GM18498 (cell line): ENCODE measurements at regions not wholly inside any gene's neighbourhood (a gene's known extent, or its start where the extent isn't known, plus 50 kb on each side); places are given as distances from the start of the nearest gene placed in this dataset.
"Not testable (repeated sequence)": the region's sequence is repeated elsewhere in the genome, so short reads cannot be mapped to it uniquely, and the experiment has no call there.

ENCODE experiments used
- ATAC-seq: cut with Tn5 transposase; IDR thresholded peaks from one replicate; pipeline ENCODE4 v1.9.1; 2021; ENCODE audit warnings: mild to moderate bottlenecking, moderate library complexity; ENCODE audit not compliant: unreplicated experiment

- no peak for ATAC-seq
These were observed 1007.6 kb downstream of the DNAJB9 start for GRCh38 chr7:109577265-109577664.

GRCh38 chr7:109579901-109580300 is 1010.2 kb downstream of the DNAJB9 start:
- ATAC-seq: no peak

DNA sequence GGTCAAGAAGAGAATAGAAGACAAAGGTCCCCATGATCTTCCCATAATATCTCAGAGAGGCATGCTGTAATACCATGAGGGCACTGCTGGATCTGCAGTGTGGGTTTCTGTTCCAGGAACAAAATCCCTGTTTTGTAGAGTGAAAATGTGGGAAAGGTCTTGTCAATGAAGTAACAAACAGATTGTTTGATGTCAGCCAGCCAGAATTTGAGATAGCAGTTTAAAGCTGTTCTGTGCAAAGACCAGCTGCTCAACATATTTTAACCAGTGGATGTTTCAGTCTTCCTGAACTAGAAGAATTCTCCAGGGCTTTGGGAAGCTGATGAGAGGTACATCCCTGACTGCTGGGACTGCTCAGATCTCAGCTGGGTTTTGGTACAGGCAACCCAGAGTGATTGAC is 1012.5 kb downstream of the DNAJB9 start:
- ATAC-seq: no peak

GRCh38 chr7:109596948-109597347 is 1027.3 kb downstream of the DNAJB9 start:
- not testable (repeated sequence) for ATAC-seq

DNA sequence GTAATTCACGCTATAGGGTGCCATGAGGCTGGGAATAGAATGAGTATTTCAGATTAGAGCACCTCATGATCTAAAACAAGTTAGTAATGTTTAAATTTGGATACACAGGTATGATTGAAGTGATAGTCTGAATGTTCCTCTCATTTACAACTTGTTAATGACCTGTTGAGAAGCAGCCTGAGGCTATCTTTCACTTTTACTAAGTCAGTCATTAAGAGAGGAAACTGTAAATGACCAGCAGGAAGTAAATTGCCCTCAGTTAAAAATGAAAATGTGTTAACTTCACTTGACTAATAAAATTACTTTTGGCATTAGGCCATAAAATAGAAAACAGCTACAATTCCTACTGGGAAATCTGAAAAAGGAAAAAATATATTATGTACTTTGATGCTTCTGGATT is 1042.0 kb downstream of the DNAJB9 start:
- no peak for ATAC-seq

GRCh38 chr7:109616551-109617069 is 1046.9 kb downstream of the DNAJB9 start:
- ATAC-seq: no peak

GRCh38 chr7:109622320-109622719 is 1052.6 kb downstream of the DNAJB9 start:
- no peak for ATAC-seq

- ATAC-seq: not testable (repeated sequence)
These were observed 1063.2 kb downstream of the DNAJB9 start for GRCh38 chr7:109632890-109633289.

DNA sequence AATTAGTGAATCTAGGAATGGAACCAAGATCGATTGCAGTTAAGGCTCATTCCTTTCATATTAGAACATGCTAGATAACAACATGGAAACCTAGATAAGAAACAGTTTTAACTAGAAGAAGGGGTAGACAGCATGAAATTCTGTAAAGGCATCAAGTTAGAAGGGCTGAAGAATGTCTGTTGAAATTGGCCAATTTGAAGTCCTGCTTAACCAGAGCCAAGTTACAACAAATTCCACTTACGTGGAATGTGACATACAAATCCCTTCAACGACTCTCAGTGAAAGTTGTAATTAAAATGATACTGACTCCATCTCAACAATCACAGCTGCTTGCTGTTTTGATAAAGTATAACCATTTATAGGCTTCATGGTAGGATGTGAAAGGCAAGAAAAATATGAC is 1065.7 kb downstream of the DNAJB9 start:
- ATAC-seq: no peak

- no peak for ATAC-seq
These were observed 1067.8 kb downstream of the DNAJB9 start for GRCh38 chr7:109637428-109637990.

GRCh38 chr7:109638321-109638720 is 1068.6 kb downstream of the DNAJB9 start:
- no peak for ATAC-seq

DNA sequence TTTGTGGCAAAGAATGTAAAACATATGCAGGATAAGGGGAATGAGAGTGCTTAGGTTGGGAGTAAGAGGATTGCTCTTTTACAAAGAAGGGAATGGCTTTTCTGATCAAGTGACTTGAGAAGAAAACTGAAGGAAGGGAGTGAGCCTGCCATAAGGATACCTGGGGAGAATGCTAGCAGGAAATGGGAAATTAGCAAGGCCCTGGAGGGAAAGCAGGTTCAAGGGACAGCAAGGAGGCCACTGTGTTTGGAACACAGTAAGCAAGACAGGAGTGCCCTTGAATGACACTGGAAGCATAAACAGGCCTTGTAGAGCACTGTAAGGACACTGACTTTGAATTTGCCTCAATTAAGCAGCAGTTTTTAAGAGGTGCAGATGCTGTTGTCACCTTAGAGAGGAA is 1069.9 kb downstream of the DNAJB9 start:
- no peak for ATAC-seq

DNA sequence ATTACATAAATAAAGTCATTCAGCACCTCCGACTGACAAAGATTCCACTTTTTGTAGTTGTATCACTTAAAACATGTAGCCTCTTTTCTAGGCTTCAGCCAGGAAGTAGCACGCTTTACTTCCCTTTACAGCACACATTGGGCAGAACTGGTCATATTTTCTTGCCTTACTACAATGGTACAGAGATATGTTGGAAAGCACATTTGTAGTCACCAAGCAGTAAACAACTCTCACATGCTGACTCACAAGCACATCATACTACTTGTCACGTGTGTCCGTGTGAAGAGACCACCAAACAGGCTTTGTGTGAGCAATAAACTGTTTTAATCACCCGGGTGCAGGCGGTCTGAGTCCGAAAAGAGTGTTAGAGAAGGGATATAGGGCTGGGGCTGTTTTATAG is 1071.8 kb downstream of the DNAJB9 start:
- no peak for ATAC-seq

DNA sequence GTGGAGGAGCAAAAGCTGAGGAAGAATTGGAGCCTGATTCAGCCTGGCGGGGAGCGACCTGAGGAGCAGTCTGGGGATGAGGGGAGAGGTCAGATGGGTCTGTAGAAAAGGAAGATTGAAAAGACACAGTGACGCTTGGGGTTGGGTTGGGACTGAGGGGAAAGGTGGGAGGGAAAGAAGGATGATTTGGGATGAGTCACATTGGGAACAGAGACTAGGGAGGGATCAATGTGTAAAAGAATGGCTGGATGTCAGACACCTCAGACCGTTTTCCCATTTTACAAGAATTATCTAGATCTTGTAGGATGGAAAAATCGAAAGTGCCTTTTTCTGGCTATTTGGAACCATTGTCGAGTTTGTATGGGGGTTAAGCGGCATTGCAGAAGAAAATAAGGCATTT is 1076.5 kb downstream of the DNAJB9 start:
- no peak for ATAC-seq

GRCh38 chr7:109646594-109646993 is 1076.9 kb downstream of the DNAJB9 start:
- not testable (repeated sequence) for ATAC-seq

DNA sequence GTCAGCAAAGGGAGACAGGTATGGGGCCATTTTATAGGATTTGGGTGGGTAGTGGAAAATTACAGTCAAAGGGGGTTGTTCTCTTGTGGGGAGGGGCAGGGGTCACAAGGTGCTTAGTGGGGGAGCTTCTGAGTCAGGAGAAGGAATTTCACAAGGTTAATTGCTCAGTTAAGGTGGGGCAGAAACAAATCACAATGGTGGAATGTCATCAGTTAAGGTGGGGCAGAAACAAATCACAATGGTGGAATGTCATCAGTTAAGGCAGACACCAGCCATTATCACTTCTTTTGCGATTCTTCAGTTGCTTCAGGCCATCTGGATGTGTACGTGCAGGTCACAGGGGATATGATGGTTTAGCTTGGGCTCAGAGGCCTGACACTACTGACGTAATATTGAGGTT is 1077.6 kb downstream of the DNAJB9 start:
- ATAC-seq: not testable (repeated sequence)

DNA sequence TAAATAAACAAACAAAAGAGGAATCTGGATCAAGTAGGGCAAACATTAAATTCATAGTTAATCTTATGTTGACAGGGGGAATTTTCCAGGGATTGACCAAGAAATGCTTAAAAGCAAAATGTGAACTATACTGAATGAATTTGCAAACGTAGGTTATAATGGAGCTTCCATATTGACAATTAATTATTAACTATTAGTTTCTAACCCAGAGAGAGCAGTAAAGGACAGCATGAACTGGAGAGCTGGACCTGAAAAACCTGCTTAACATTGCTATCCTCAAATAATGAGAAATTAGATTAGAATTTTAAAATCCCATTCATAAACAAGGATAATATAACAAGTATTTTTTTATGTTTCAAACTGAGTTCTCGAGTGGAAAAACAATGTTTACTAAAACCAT is 1089.6 kb downstream of the DNAJB9 start:
- ATAC-seq: no peak

- no peak for ATAC-seq
These were observed 1090.7 kb downstream of the DNAJB9 start for GRCh38 chr7:109660401-109660800.

DNA sequence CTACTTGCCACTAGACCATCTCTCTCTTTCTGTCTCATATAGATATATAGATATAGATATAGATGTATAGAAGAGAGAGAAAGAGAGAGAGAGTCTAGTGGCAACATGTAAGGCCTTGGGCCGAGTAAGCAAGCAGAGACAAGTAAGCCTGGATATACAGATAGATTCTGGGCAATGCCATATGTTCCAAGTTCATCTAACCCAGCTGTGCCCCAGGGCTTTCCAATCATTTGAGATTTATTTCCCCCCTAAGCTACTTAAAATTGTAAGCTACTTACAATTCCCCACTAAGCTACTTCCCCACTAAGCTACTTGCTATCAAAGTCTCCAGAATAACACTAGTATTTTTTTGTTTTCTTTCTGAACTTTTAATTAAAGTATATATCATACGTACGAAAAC is 1094.1 kb downstream of the DNAJB9 start:
- no peak for ATAC-seq

DNA sequence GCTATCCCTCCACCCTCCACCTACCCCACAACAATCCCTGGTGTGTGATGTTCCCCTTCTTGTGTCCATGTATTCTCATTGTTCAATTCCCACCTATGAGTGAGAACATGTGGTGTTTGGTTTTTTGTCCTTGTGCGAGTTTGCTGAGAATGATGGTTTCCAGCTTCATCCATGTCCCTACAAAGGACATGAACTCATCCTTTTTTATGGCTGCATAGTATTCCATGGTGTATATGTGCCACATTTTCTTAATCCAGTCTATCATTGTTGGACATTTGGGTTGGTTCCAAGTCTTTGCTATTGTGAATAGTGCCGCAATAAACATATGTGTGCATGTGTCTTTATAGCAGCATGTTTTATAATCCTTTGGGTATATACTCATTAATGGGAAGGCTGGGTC is 1117.6 kb downstream of the DNAJB9 start:
- not testable (repeated sequence) for ATAC-seq

DNA sequence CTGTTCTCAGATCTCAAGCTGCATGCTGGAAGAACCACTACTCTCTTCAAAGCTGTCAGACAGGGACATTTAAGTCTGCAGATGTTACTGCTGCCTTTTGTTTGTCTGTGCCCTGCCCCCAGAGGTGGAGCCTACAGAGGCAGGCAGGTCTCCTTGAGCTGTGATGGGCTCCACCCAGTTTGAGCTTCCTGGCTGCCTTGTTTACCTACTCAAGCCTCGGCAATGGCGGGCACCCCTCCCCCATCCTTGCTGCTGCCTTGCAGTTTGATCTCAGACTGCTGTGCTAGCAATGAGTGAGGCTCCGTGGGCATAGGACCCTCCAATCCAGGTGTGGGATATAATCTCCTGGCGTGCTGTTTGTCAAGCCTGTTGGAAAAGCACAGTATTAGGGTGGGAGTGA is 1122.9 kb downstream of the DNAJB9 start:
- not testable (repeated sequence) for ATAC-seq

- ATAC-seq: no peak
These were observed 1124.7 kb downstream of the DNAJB9 start for GRCh38 chr7:109694149-109695071.
